Type B pancreatic cell (in vitro differentiated cells): ENCODE measurements at regions not wholly inside any gene's neighbourhood (a gene's known extent, or its start where the extent isn't known, plus 50 kb on each side); places are given as distances from the start of the nearest gene placed in this dataset.

Source experiments
- DNase-seq: peaks from one replicate; pipeline ENCODE4 v3.0.0; 2021; ENCODE audit warnings: mixed read lengths; ENCODE audit not compliant: unreplicated experiment; ENCODE audit errors: extremely low spot score
- H3K27ac Mint-ChIP-seq: 2 replicates; pipeline ENCODE4 v1.8.0; 2021; ENCODE audit warnings: mild to moderate bottlenecking, mixed read lengths
- H3K27me3 Mint-ChIP-seq: 2 replicates; pipeline ENCODE4 v1.8.0; 2021; ENCODE audit warnings: mixed read lengths
- H3K36me3 Mint-ChIP-seq: 2 replicates; pipeline ENCODE4 v1.8.0; 2021; ENCODE audit warnings: mixed read lengths
- H3K4me1 Mint-ChIP-seq: one replicate; pipeline ENCODE4 v1.8.0; 2021; ENCODE audit warnings: mixed read lengths; ENCODE audit not compliant: unreplicated experiment
- H3K4me3 Mint-ChIP-seq: 2 replicates; pipeline ENCODE4 v1.8.0; 2021; ENCODE audit warnings: mild to moderate bottlenecking, mixed read lengths
- H3K9me3 Mint-ChIP-seq: 2 replicates; pipeline ENCODE4 v1.8.0; 2021; ENCODE audit warnings: mixed read lengths
- TF ChIP-seq, protein P1 (sequence below): fragments of 200-600 bp; sonication (generic); conservative IDR thresholded peaks from 2 replicates; pipeline ENCODE4 v1.5.0; 2021; ENCODE audit warnings: antibody characterized with exemption, mild to moderate bottlenecking

DNA sequence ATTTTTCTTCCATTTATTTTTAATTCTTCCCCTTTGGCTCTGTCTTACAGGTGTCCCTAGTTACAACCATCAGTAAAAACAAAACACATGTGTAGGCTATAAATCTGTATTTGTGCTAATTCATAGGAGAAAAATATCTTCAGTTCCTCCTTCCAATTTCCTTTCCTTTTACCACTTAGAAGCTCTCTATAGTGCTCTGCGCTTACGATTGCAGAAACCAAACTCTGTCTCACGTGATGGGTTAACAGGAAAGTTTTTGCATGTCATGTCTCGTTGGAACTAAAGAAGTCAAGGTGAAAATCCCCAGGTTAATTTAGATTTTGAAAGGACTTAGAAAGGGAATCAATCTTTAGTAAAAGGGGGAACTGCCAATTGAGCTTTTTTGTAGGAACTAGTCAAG, 1390.5 kb upstream of the ZEB2 start:
- no peak for DNase-seq
- Mint-ChIP-seq H3K9me3 (no peaks in the 10 kb centered on the region), H3K27me3 (no peaks in the 10 kb centered on the region), H3K4me1 (peaks cover 4% of the 10 kb centered on the region), H3K27ac (no peak overlapping the region), H3K4me3 (no peak overlapping the region), H3K36me3 (no peaks in the 10 kb centered on the region)
- TF ChIP-seq, protein P1, sequence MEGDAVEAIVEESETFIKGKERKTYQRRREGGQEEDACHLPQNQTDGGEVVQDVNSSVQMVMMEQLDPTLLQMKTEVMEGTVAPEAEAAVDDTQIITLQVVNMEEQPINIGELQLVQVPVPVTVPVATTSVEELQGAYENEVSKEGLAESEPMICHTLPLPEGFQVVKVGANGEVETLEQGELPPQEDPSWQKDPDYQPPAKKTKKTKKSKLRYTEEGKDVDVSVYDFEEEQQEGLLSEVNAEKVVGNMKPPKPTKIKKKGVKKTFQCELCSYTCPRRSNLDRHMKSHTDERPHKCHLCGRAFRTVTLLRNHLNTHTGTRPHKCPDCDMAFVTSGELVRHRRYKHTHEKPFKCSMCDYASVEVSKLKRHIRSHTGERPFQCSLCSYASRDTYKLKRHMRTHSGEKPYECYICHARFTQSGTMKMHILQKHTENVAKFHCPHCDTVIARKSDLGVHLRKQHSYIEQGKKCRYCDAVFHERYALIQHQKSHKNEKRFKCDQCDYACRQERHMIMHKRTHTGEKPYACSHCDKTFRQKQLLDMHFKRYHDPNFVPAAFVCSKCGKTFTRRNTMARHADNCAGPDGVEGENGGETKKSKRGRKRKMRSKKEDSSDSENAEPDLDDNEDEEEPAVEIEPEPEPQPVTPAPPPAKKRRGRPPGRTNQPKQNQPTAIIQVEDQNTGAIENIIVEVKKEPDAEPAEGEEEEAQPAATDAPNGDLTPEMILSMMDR = no peak

- H3K4me1 Mint-ChIP-seq = peaks cover 4% of the 10 kb centered on the region
- H3K27ac Mint-ChIP-seq = no peak overlapping the region
Observed at GRCh38 chr2:145909766-145910165, 1389.8 kb upstream of the ZEB2 start.

GRCh38 chr2:145909175-145909755, 1389.3 kb upstream of the ZEB2 start:
- Mint-ChIP-seq H3K4me1 (peaks cover 4% of the 10 kb centered on the region), H3K27me3 (no peaks in the 10 kb centered on the region), H3K9me3 (no peaks in the 10 kb centered on the region), H3K4me3 (no peak overlapping the region), H3K36me3 (no peaks in the 10 kb centered on the region), H3K27ac (no peak overlapping the region)
- TF ChIP-seq, protein P1 = no peak
- DNase-seq = no peak

More at GRCh38 chr2:145909766-145910165, 1389.8 kb upstream of the ZEB2 start:
- no peaks in the 10 kb centered on the region for H3K9me3 Mint-ChIP-seq
- H3K36me3 Mint-ChIP-seq = no peaks in the 10 kb centered on the region
- H3K4me3 Mint-ChIP-seq = no peak overlapping the region
- no peaks in the 10 kb centered on the region for H3K27me3 Mint-ChIP-seq
- DNase-seq = no peak
- TF ChIP-seq, protein P1 = no peak

DNA sequence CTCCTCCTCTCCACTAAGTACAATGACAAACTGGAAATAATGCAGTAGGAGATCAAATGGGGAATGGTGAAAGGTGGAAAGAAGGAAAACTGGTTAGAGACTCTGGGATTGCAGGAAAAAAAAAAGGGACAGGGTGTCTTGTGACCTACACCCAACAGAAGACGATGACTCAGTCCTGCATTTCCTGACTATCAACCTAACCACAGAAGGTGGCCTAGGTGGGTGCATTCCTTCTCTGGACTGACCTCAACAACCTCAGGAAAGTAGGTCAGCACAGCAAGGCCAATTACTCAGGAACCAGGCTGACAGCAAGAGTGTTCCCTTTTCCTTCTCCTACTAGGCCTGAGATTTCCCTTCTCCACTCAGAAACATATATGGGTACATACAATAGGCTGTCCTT, 1386.4 kb upstream of the ZEB2 start:
- TF ChIP-seq, protein P1 = no peak
- DNase-seq = no peak
- peaks cover 4% of the 10 kb centered on the region for H3K4me1 Mint-ChIP-seq
- peaks cover 5% of the 10 kb centered on the region for H3K9me3 Mint-ChIP-seq
- H3K4me3 Mint-ChIP-seq = no peak overlapping the region
- no peaks in the 10 kb centered on the region for H3K36me3 Mint-ChIP-seq
- H3K27me3 Mint-ChIP-seq = no peaks in the 10 kb centered on the region
- H3K27ac Mint-ChIP-seq = no peak overlapping the region

GRCh38 chr2:145905371-145905770, 1385.5 kb upstream of the ZEB2 start:
- TF ChIP-seq, protein P1 = no peak
- no peaks in the 10 kb centered on the region for H3K27me3 Mint-ChIP-seq
- H3K4me1 Mint-ChIP-seq = peaks cover 4% of the 10 kb centered on the region
- peaks cover 5% of the 10 kb centered on the region for H3K9me3 Mint-ChIP-seq
- no peak for DNase-seq
- no peak overlapping the region for H3K27ac Mint-ChIP-seq
- no peaks in the 10 kb centered on the region for H3K36me3 Mint-ChIP-seq
- H3K4me3 Mint-ChIP-seq = no peak overlapping the region

DNA sequence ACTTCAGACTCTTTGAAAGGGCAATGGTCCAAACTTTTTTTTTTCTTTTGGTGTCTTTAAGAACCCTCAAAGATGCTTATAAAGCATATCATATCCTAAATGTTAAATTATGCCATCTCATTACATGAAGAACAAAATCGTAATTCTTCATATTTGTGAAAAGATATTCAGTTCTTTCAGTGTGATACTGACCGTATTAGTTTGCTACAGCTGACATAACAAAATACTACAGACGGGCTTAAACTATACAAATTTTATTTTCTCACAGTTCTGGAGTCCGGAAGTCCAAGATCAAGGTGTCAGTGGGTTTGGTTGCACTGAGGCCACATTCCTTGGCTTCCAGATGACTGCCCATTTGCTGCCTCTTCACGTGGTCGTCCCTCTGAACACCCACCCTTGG, 1377.2 kb upstream of the ZEB2 start:
- TF ChIP-seq, protein P1 = no peak
- Mint-ChIP-seq H3K4me1 (no peaks in the 10 kb centered on the region), H3K36me3 (no peaks in the 10 kb centered on the region), H3K4me3 (no peak overlapping the region), H3K27me3 (no peaks in the 10 kb centered on the region), H3K9me3 (peaks cover 10% of the 10 kb centered on the region), H3K27ac (no peak overlapping the region)
- DNase-seq = no peak
